ENCODE measurements at regions not wholly inside any gene's neighbourhood (a gene's known extent, or its start where the extent isn't known, plus 50 kb on each side); places are given as distances from the start of the nearest gene placed in this dataset.

- 65% methylated on average over 4 of the region's 4 CpGs for WGBS
- H3K4me3 ChIP-seq, result no peak overlapping the region
- H3K27ac ChIP-seq, result no peak overlapping the region
- no peak for TF ChIP-seq CTCF (IDR thresholded peaks at IDR 0.05)
- no peak for TF ChIP-seq POLR2AphosphoS5 (IDR thresholded peaks at IDR 0.05)
- no peak for TF ChIP-seq POLR2A (IDR thresholded peaks at IDR 0.05)
- TF ChIP-seq EP300 (IDR thresholded peaks at IDR 0.05), result no peak
- H3K4me1 ChIP-seq, result no peaks in the 10 kb centered on the region
- DNase-seq (ENCODE audit: low spot score in 2 of 2), result no peak
- H3K27me3 ChIP-seq, result no peaks in the 10 kb centered on the region
- no peaks in the 10 kb centered on the region for H3K9me3 ChIP-seq
- H3K36me3 ChIP-seq, result no peaks in the 10 kb centered on the region
These were observed 158.9 kb upstream of the PROX1 start for GRCh38 chr1:213828867-213829266.

- Histone ChIP-seq H3K4me1 (no peaks in the 10 kb centered on the region), H3K4me3 (no peak overlapping the region), H3K27me3 (no peaks in the 10 kb centered on the region), H3K27ac (no peak overlapping the region), H3K36me3 (no peaks in the 10 kb centered on the region), H3K9me3 (no peaks in the 10 kb centered on the region)
- WGBS, result 74% methylated on average over 5 of the region's 5 CpGs
- no peak for TF ChIP-seq CTCF (IDR thresholded peaks at IDR 0.05)
- TF ChIP-seq POLR2AphosphoS5 (IDR thresholded peaks at IDR 0.05), result no peak
- TF ChIP-seq POLR2A (IDR thresholded peaks at IDR 0.05), result no peak
- no peak for TF ChIP-seq EP300 (IDR thresholded peaks at IDR 0.05)
- no peak for DNase-seq (ENCODE audit: low spot score in 2 of 2)
These were observed 158.0 kb upstream of the PROX1 start for GRCh38 chr1:213829780-213830179.

- H3K27me3 ChIP-seq, result no peaks in the 10 kb centered on the region
- no peaks in the 10 kb centered on the region for H3K36me3 ChIP-seq
- TF ChIP-seq POLR2AphosphoS5 (IDR thresholded peaks at IDR 0.05) (no peak), POLR2A (IDR thresholded peaks at IDR 0.05) (no peak), CTCF (IDR thresholded peaks at IDR 0.05) (no peak), EP300 (IDR thresholded peaks at IDR 0.05) (no peak)
- no peak overlapping the region for H3K4me3 ChIP-seq
- 83% methylated on average over 6 of the region's 6 CpGs for WGBS
- no peaks in the 10 kb centered on the region for H3K4me1 ChIP-seq
- DNase-seq (ENCODE audit: low spot score in 2 of 2), result no peak
- no peaks in the 10 kb centered on the region for H3K9me3 ChIP-seq
- H3K27ac ChIP-seq, result no peak overlapping the region
These were observed 157.4 kb upstream of the PROX1 start for GRCh38 chr1:213830371-213830770.

GRCh38 chr1:213840575-213840974 is 147.2 kb upstream of the PROX1 start:
- 58% methylated on average over 3 of the region's 3 CpGs for WGBS
- no peak for TF ChIP-seq POLR2A (IDR thresholded peaks at IDR 0.05)
- TF ChIP-seq EP300 (IDR thresholded peaks at IDR 0.05), result no peak
- no peak for TF ChIP-seq POLR2AphosphoS5 (IDR thresholded peaks at IDR 0.05)
- no peak for TF ChIP-seq CTCF (IDR thresholded peaks at IDR 0.05)
- no peaks in the 10 kb centered on the region for H3K4me1 ChIP-seq
- no peak overlapping the region for H3K27ac ChIP-seq
- no peaks in the 10 kb centered on the region for H3K27me3 ChIP-seq
- no peak overlapping the region for H3K4me3 ChIP-seq
- no peak for DNase-seq (ENCODE audit: low spot score in 2 of 2)
- H3K36me3 ChIP-seq, result no peaks in the 10 kb centered on the region
- H3K9me3 ChIP-seq, result no peaks in the 10 kb centered on the region

GRCh38 chr1:213844632-213845031 is 143.1 kb upstream of the PROX1 start:
- Histone ChIP-seq H3K27ac (no peak overlapping the region), H3K9me3 (no peaks in the 10 kb centered on the region), H3K4me3 (no peak overlapping the region), H3K36me3 (no peaks in the 10 kb centered on the region), H3K27me3 (no peaks in the 10 kb centered on the region), H3K4me1 (no peaks in the 10 kb centered on the region)
- DNase-seq (ENCODE audit: low spot score in 2 of 2), result no peak
- 75% methylated on average over 2 of the region's 2 CpGs for WGBS
- TF ChIP-seq CTCF (IDR thresholded peaks at IDR 0.05), result no peak
- TF ChIP-seq EP300 (IDR thresholded peaks at IDR 0.05), result no peak
- no peak for TF ChIP-seq POLR2A (IDR thresholded peaks at IDR 0.05)
- TF ChIP-seq POLR2AphosphoS5 (IDR thresholded peaks at IDR 0.05), result no peak
